ENCODE measurements at regions not wholly inside any gene's neighbourhood (a gene's known extent, or its start where the extent isn't known, plus 50 kb on each side); places are given as distances from the start of the nearest gene placed in this dataset.

DNA sequence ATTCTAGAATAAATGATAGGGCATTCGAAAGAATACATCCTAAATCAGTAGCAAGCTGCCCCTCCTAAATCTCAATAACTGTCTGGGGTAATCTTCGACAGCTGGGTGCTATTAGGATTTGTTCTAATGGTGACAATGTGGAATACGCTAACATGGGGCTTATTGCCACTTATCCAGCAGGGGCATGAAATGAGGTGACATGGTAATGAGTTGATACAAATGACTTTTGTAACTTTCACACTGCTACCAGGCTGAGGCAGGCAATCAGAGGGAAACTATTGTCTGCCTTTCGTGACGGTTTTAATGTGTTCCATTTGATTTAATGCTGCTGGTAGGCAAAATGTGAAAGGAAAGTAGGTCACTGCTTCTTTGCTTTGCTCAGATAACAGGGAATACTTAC is 1047.4 kb upstream of the PABPC4L start:
- TF ChIP-seq, protein P1, sequence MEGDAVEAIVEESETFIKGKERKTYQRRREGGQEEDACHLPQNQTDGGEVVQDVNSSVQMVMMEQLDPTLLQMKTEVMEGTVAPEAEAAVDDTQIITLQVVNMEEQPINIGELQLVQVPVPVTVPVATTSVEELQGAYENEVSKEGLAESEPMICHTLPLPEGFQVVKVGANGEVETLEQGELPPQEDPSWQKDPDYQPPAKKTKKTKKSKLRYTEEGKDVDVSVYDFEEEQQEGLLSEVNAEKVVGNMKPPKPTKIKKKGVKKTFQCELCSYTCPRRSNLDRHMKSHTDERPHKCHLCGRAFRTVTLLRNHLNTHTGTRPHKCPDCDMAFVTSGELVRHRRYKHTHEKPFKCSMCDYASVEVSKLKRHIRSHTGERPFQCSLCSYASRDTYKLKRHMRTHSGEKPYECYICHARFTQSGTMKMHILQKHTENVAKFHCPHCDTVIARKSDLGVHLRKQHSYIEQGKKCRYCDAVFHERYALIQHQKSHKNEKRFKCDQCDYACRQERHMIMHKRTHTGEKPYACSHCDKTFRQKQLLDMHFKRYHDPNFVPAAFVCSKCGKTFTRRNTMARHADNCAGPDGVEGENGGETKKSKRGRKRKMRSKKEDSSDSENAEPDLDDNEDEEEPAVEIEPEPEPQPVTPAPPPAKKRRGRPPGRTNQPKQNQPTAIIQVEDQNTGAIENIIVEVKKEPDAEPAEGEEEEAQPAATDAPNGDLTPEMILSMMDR (conservative IDR thresholded peaks at IDR 0.05): no peak
- TF ChIP-seq ZFX (IDR thresholded peaks at IDR 0.05): no peak
